Skeletal muscle cell (primary cell): ENCODE measurements at regions not wholly inside any gene's neighbourhood (a gene's known extent, or its start where the extent isn't known, plus 50 kb on each side); places are given as distances from the start of the nearest gene placed in this dataset.

ENCODE experiments used
- DNase-seq: peaks from one replicate; pipeline ENCODE4 v3.0.0-alpha.2; 2010; ENCODE audit warnings: low read depth
- H3K4me3 ChIP-seq: 2 replicates; pipeline ENCODE4 v1.5.1; 2011; ENCODE audit warnings: low read depth, mild to moderate bottlenecking, control low read depth, low read length, moderate library complexity

DNA sequence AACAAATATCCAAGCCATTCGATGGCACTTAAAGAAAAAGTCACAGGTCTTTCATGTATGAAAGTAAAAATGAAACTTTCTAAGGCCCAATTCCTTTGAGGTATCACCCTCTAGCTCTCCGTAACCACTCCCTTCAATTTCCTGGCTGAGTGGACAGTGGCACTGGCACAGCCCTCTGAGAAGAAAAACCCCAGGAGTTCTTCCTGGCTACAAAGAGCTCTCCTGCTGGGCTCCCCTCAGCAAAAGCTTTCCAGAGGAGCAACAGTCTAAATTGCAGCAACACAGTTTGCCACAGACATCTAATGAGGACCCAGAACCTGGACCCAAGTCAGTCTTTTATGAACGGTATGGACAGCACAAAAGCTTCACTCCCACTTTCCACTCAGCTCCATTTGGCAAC lies 71.8 kb downstream of the FUNDC1 start:
- no peak for DNase-seq
- H3K4me3 ChIP-seq, result no peak overlapping the region

DNA sequence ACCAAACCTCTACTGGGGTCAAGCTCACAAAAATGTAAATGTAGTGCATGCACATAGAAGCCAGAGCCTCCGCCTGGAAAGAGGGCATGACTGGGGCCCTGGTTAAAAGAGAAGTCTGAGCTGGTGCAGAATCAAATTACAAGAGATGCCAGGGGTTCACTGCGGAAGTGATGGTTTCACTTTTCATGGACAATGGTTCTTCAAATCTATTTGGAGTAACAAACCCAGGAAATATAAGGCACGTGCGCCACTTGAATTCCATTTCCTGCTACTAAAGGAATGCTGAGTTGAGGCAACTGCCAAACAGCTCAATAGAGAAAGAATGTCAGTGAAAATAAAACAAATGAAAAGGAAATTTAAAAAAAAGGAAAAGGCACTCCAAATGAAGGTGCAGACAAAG lies 79.8 kb downstream of the FUNDC1 start:
- H3K4me3 ChIP-seq, result no peak overlapping the region
- no peak for DNase-seq

DNA sequence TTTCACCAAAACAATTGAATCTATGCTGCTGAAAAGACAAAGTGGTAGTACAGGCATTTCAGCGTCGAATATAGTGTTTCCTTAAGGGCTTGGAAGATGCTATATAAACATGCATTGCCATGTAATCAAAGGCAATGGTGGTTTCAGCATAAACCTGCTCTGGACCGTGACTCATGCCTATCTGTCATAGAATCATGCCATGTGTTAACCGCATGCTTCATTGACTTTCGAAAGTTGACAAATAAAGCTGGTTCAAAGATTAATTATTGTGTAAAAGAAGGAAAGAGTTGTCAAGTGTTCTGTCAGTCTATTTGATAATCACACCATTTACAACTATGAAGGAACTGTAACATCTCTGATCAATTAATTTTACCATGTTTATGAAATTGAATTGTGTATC lies 83.2 kb downstream of the FUNDC1 start:
- H3K4me3 ChIP-seq, result no peak overlapping the region
- no peak for DNase-seq

DNA sequence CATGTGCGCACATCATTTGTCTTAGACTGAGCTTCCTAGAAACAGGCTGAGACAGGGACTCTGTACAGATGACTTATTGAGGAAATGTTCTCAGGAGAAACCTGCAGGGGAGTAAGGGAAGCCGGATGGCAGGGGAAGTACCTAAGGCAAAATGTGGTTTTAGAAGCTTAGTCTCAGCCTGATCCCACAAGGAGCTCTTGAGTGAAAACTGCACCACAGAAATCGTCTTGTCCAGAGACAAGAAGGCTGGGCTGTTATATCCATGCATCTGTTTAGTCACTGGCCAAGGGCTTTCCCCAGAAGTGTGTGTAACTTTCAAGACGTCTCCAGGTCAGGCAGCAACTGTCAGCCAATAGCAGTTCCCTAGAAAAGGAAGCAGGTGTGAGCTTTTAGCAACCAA lies 86.0 kb downstream of the FUNDC1 start:
- no peak for DNase-seq

DNA sequence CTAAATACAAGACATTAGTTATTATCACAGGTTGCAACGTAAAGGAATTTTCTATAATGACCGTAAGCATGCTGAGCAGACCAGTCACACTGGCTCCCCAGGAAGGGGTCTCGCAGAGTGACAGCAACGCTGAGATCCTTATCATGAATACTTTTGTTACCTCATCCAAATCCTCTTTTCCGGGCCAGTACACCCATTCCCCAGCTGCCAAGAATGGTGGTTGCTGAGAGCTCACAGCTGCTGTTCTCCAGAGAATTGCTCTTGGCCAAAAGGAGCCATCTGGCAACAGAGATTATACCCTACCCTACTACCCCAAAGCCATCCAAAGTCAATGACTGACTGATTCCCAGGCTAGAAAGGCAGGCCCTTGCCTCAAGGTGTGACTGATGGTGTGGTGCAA lies 91.6 kb downstream of the FUNDC1 start:
- no peak overlapping the region for H3K4me3 ChIP-seq
- DNase-seq, result no peak

More for the DNA sequence above, 86.0 kb downstream of the FUNDC1 start:
- H3K4me3 ChIP-seq, result no peak overlapping the region

DNA sequence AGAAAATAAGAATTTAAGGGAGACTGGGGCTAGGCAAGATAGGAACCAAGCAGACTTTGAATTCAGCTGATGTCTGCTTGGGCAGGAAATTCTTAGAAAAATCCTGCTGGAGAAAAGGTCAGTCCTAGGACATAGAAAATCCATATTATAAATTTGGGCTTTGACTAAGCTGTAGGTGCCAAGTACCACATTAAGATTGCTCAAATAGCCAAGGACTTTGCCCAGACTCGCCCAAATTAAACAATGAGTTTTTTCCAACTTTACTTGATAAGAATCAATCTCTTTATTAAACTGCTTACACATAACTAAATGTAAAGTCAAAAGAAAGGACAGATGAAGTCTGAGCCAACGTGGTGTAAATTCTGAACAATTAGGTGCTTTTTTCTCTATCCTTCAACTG lies 95.4 kb downstream of the FUNDC1 start:
- DNase-seq, result no peak
- no peak overlapping the region for H3K4me3 ChIP-seq

DNA sequence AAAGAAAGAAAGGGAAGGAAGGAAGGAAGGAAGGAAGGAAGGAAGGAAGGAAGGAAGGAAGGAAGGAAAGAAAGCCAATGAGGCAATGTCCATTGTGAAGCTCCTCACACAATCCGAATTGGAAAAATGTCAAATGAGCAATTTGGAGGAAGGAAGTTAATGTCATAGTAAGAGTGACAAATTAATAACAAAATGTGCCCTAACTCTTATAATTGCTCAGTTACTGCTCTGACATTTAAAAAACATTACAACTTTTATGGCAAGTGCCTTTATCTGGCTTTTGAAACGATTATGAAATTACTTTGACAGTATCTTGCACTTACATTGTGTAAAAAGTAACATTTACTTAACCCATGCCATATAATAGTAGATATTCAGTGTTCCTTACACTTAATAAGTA lies 96.5 kb upstream of the EFHC2 start:
- no peak for DNase-seq
- no peak overlapping the region for H3K4me3 ChIP-seq

DNA sequence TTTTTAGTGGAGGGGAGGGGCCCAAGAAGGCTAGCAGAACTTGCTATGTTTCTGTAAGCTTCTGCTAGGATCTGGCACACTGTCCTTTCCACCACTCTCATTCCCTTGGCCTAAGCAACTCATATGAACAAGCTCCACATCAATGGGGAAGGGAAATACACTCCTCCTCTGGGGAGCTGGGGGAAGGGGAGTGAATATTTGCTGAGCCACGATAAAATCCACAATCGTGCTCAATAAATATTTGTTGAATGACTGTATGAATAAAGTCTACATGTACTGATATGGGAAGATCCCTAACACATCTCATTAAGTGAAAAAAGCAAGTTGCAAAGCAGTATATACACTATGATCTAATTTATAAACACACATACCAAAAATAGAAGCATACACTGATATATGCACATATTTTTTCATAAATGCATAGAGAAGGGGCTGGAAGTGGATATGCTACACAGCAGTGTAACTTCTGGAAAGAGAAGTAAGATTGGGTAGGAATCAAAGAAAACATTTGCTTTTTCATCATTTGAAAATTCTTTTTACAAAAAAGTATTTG lies 95.8 kb upstream of the EFHC2 start:
- no peak for DNase-seq
- no peak overlapping the region for H3K4me3 ChIP-seq

DNA sequence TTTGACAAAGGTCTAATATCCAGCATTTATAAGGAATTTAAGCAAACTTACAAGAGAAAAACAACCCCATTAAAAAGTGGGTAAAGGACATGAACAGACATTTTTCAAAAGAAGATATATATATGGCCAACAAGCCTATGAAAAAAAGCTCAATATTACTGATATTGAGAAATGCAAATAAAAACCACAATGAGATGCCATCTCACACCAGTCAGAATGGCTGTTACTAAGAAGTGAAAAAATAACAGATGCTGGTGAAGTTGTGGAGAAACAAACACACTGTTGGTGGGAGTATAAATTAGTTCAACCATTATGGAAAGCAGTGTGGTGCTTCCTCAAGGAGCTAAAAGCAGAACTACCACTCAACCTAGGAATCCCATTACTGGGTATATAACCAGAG lies 91.6 kb upstream of the EFHC2 start:
- DNase-seq, result no peak

DNA sequence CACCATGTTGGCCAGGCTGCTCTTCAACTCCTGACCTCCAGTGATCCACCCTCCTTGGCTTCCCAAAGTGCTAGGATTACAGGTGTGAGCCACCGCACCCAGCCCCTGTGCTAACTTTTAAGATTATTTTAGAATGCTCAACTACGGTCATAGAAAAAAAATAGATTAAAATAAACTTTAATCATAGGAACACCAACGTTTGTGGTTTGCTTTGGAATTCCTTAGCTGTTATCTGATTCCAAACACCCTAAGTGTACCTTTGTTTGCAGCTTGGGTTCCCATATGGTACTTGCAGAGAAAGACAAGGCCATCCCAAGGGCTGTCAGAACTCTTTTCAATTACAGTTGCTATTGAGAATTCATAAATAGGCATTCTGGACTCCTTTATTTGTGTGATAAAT lies 90.1 kb upstream of the EFHC2 start:
- DNase-seq, result no peak
- H3K4me3 ChIP-seq, result no peak overlapping the region

More for the DNA sequence above, 91.6 kb upstream of the EFHC2 start:
- no peak overlapping the region for H3K4me3 ChIP-seq

DNA sequence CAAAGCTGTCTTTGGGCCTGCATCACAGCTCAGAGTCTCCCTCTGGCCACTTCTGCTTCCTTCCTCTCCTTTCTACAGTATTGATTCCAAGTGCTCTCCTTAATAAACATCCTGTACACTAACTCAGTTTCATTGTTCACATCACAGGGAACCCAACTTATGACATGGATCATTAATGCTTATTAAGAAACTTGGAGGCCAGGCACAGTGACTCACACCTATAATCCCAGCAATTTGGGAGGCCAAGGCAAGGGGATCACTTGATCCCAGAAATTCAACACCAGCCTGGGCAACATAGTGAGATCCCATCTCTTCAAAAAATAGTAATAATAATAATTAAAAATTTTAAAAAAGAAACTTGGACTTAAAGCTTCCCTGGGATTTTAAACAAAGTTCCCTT lies 89.2 kb upstream of the EFHC2 start:
- DNase-seq, result no peak
- H3K4me3 ChIP-seq, result no peak overlapping the region

DNA sequence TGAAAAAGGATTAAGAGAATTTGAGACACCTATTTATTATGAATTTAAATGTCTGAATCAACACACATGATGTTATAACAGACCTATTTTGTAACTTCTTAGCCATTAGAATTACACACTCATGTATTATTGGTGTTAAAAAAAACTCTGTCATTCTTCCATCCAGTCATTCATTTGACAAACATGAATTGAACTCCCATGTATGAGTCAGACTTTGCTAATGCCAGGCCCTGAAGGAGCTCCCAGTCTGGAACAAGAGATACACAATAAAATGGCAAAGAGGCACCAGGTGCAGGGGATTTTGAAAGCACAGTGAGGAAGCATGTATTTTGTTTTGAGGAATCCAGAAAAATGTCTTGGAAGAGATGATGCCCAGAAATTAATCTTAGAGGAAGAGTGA lies 87.7 kb upstream of the EFHC2 start:
- no peak overlapping the region for H3K4me3 ChIP-seq
- DNase-seq, result peak; percentile 14

DNA sequence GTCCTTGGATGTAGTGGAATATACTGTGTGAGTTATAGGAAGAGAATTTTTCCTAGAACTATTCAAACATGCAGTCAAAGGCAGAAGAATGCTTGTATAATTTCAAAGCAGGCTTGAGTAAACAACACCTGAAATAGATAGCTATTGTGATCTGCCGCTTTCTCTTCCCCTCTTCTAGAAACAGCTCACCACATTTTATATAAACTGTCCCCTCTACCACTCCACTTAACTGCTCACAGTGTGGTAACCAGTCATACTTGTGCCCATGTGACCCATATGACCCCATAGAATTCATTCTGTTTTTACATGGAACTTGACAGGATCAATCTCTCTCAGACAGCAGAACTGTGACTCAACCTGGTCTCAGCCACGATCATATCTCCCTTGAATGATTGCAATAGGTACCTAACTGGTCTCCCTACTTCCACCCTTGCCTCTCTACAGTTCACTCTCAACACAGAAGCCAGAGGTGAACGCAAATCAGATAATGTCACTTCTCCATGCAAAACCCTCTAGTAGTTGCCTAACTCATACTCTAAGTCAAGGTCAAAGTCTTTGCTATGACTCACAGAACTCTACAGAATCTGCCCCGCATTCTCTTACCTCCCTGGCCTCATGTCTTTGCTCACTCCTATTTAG lies 85.6 kb upstream of the EFHC2 start:
- H3K4me3 ChIP-seq, result no peak overlapping the region
- DNase-seq, result no peak

DNA sequence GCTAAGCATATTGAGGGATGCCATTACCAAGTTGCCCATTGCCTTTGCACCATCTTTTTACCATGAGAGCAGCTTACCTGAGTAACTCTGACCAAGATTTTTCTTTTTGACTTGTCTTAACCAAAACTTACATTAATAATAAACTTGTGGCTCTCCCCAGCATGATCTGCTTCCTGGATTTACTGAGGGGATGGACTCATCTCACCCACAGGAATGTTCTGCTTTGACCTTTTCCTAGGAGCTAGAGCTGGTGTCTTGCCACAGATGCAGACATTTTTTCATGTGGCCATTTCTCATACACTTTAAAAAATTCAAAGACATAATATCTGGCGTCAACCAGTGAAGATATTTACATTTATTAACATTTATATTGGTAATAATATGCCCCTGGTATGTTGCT lies 79.2 kb upstream of the EFHC2 start:
- no peak for DNase-seq
- no peak overlapping the region for H3K4me3 ChIP-seq

DNA sequence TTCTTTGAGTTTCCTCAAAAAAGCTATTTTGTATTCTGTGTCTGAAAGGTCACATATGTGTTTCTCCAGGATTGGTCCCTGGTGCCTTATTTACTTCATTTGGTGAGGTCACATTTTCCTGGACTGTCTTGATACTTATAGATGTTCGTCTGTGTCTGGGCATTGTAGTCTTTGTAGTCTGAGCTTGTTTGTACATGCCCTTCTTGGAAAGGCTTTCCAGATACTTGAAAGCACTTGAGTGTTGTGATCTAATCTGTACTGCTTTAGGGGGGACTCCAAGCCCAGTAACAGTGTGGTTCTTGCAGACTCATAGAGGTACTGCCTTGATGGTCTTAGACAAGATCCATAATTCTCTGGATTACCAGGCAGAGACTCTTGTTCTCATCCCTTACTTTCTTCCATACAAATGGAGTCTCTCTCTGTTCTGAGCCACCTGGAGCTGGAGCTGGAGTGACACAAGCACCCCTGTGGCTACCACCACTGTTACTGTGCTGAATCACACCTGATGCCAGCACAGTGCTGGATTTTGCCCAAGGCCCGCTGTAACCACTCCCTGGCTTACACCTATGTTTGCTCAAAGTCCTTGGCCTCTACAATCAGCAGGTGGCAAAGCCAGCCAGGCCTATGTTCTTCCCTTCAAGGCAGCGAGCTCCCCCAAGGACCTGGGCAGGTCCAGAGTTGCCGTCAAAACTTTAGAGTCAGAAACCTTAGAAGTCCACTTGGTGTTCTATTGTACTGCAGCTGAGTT lies 72.3 kb upstream of the EFHC2 start:
- DNase-seq, result no peak
- H3K4me3 ChIP-seq, result no peak overlapping the region

DNA sequence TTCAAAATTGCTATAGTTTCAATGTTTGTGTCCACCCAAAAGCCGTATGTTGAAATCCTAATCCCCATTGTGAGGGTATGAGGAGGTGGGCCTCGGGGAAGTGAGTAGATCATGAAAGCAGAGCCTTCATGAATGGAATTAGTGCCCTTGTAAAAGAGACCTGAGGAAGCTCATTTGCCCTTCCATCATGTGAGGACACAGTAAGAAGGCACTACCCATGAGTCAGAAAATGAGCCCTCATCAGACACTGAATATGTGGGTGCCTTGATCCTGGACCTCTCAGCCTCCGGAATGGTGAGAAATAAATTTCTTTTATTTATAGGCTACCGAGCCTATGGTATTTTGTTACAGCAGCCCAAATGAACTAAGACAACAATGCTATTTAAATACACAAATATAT lies 57.7 kb upstream of the EFHC2 start:
- DNase-seq, result no peak
- no peak overlapping the region for H3K4me3 ChIP-seq

DNA sequence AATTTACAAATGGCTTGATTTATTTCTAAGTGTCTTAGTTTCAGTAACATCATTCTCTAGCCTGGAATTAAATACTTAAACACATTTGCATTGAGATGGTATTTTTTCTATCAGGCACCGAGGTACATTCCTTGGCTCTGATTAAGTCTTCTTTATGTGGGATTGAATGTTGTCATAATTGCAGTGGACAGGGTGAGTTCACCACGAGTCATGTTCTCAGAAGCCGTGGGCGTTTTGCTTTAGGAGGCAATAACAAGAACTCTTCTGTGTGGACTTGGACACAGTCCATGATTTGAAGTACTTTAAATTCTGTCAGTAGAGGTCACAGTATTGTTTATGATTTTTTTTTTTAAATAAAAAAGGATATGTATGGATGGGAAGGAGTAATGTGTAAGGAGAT lies 57.1 kb upstream of the EFHC2 start:
- peak; percentile 92 for DNase-seq
- no peak overlapping the region for H3K4me3 ChIP-seq

DNA sequence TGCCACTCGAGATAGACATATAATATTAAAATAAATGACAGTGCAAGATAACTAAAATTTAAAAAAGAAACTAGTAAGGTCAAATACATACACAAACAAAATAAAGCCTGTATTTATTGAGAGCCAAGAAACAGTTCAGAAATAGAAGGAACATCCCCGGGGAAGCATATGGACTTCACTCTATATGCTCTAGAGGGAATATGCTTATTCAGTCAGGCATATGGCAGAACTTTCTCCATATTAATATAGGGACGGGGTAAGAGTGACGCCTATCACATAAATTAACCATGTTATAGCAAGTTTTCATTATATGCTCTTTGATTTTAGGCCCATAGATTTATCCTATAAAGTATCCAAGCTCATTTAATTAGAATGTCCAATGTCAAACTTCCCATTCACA lies 56.7 kb upstream of the EFHC2 start:
- DNase-seq, result no peak
- H3K4me3 ChIP-seq, result no peak overlapping the region
